H9 (cell line): ENCODE measurements at regions not wholly inside any gene's neighbourhood (a gene's known extent, or its start where the extent isn't known, plus 50 kb on each side); places are given as distances from the start of the nearest gene placed in this dataset.

Experiments
- DNase-seq: peaks from one replicate; pipeline ENCODE4 v3.0.0-alpha.2; 2017
- H2AFZ ChIP-seq: one replicate; pipeline ENCODE4 v1.6.1; 2013; ENCODE audit warnings: mild to moderate bottlenecking, low read length, control low read depth, moderate library complexity
- H2AK5ac ChIP-seq: 2 replicates; pipeline ENCODE4 v1.6.1; 2013; ENCODE audit warnings: low read length, control low read depth, mixed read lengths; ENCODE audit not compliant: insufficient read length
- H2BK120ac ChIP-seq: one replicate; pipeline ENCODE4 v1.6.1; 2013; ENCODE audit warnings: low read depth, mild to moderate bottlenecking, low read length, control low read depth, inconsistent platforms; ENCODE audit not compliant: poor library complexity, severe bottlenecking
- H2BK12ac ChIP-seq: 2 replicates; pipeline ENCODE4 v1.6.1; 2013; ENCODE audit warnings: low read length, control low read depth, mixed read lengths, low read depth; ENCODE audit not compliant: insufficient read length
- H2BK15ac ChIP-seq: 2 replicates; pipeline ENCODE4 v1.6.1; 2013; ENCODE audit warnings: low read depth, low read length, control low read depth
- H2BK20ac ChIP-seq: one replicate; pipeline ENCODE4 v1.6.1; 2013; ENCODE audit warnings: low read depth, mild to moderate bottlenecking, low read length, control low read depth, inconsistent platforms; ENCODE audit not compliant: poor library complexity, severe bottlenecking
- H2BK5ac ChIP-seq: 2 replicates; pipeline ENCODE4 v1.6.1; 2013; ENCODE audit warnings: low read length, control low read depth, mixed read lengths; ENCODE audit not compliant: insufficient read length
- H3K14ac ChIP-seq: 2 replicates; pipeline ENCODE4 v1.6.1; 2013; ENCODE audit warnings: low read length, control low read depth; ENCODE audit not compliant: insufficient read depth
- H3K18ac ChIP-seq: 2 replicates; pipeline ENCODE4 v1.6.1; 2013; ENCODE audit warnings: low read depth, mild to moderate bottlenecking, mixed read lengths, low read length, control low read depth; ENCODE audit not compliant: insufficient read length
- H3K23ac ChIP-seq: 2 replicates; pipeline ENCODE4 v1.6.1; 2013; ENCODE audit warnings: low read length, control low read depth, mixed read lengths, low read depth; ENCODE audit not compliant: insufficient read length
- H3K23me2 ChIP-seq: 2 replicates; pipeline ENCODE4 v1.6.1; 2013; ENCODE audit warnings: low read depth, mild to moderate bottlenecking, mixed read lengths, low read length, control low read depth; ENCODE audit not compliant: insufficient read length, poor library complexity, severe bottlenecking
- H3K27ac ChIP-seq: 2 replicates; pipeline ENCODE4 v1.5.1; 2013; ENCODE audit warnings: low read length, control low read depth, mixed read lengths, low read depth; ENCODE audit not compliant: insufficient read length
- H3K27me3 ChIP-seq: 2 replicates; pipeline ENCODE4 v1.6.1; 2013; ENCODE audit warnings: low read length, control low read depth, inconsistent platforms; ENCODE audit not compliant: insufficient read depth
- H3K4ac ChIP-seq: 2 replicates; pipeline ENCODE4 v1.6.1; 2013; ENCODE audit warnings: low read depth, mild to moderate bottlenecking, control low read depth, inconsistent platforms, low read length, moderate library complexity
- H3K4me1 ChIP-seq: 2 replicates; pipeline ENCODE4 v1.6.1; 2013; ENCODE audit warnings: low read length, control low read depth, inconsistent platforms; ENCODE audit not compliant: insufficient read depth
- H3K4me2 ChIP-seq: 2 replicates; pipeline ENCODE4 v1.6.1; 2013; ENCODE audit warnings: low read length, control low read depth, mixed read lengths; ENCODE audit not compliant: insufficient read length, insufficient read depth
- H3K56ac ChIP-seq: 2 replicates; pipeline ENCODE4 v1.6.1; 2013; ENCODE audit warnings: low read depth, mild to moderate bottlenecking, mixed read lengths, low read length, control low read depth; ENCODE audit not compliant: insufficient read length
- H3K79me1 ChIP-seq: 2 replicates; pipeline ENCODE4 v1.6.1; 2013; ENCODE audit warnings: low read depth, mild to moderate bottlenecking, moderate library complexity, low read length, control low read depth, inconsistent platforms; ENCODE audit not compliant: insufficient read depth, poor library complexity, severe bottlenecking
- H3K79me2 ChIP-seq: 2 replicates; pipeline ENCODE4 v1.6.1; 2013; ENCODE audit warnings: low read length, control low read depth, inconsistent platforms; ENCODE audit not compliant: insufficient read depth
- H3K9ac ChIP-seq: 2 replicates; pipeline ENCODE4 v1.6.1; 2013; ENCODE audit warnings: low read length, control low read depth, mixed read lengths; ENCODE audit not compliant: insufficient read length; ENCODE audit errors: extremely low read depth
- H3K9me3 ChIP-seq: one replicate; pipeline ENCODE4 v1.6.1; 2013; ENCODE audit warnings: low read depth, low read length, inconsistent platforms; ENCODE audit not compliant: control insufficient read depth
- H3T11ph ChIP-seq: one replicate; pipeline ENCODE4 v1.6.1; 2013; ENCODE audit warnings: mild to moderate bottlenecking, low read length, control low read depth, inconsistent platforms
- H4K20me1 ChIP-seq: one replicate; pipeline ENCODE4 v1.6.1; 2013; ENCODE audit not compliant: control insufficient read depth, insufficient read length, insufficient read depth
- H4K5ac ChIP-seq: 2 replicates; pipeline ENCODE4 v1.6.1; 2013; ENCODE audit warnings: low read depth, mild to moderate bottlenecking, mixed read lengths, low read length, control low read depth; ENCODE audit not compliant: insufficient read length
- H4K8ac ChIP-seq: replicated peaks from 2 replicates; pipeline ENCODE4 v1.6.1; 2013; ENCODE audit warnings: low read length, control low read depth, mixed read lengths, low read depth; ENCODE audit not compliant: insufficient read length
- H4K91ac ChIP-seq: 2 replicates; pipeline ENCODE4 v1.6.1; 2013; ENCODE audit warnings: low read depth, mild to moderate bottlenecking, moderate library complexity, mixed read lengths, low read length, control low read depth; ENCODE audit not compliant: insufficient read length
- H3K27ac Mint-ChIP-seq, 3 experiments: 2 replicates in 2 of 3; 3 replicates in 1 of 3; pipeline ENCODE4 v1.8.0; 2020 to 2021; ENCODE audit warnings: mixed read lengths in 3 of 3, mild to moderate bottlenecking in 1 of 3, moderate library complexity in 1 of 3
- H3K27me3 Mint-ChIP-seq: 2 replicates; pipeline ENCODE4 v1.8.0; 2021; ENCODE audit warnings: low read depth, mild to moderate bottlenecking, moderate library complexity, mixed read lengths
- H3K36me3 Mint-ChIP-seq, 3 experiments: 2 replicates in 2 of 3; 3 replicates in 1 of 3; pipeline ENCODE4 v1.8.0; 2020 to 2021; ENCODE audit warnings: low read depth in 3 of 3, mixed read lengths in 3 of 3; ENCODE audit not compliant: insufficient read depth in 1 of 3
- H3K4me1 Mint-ChIP-seq, 2 experiments: 2 replicates each; pipeline ENCODE4 v1.8.0; 2020; ENCODE audit warnings: mixed read lengths in 2 of 2
- H3K4me3 Mint-ChIP-seq, 2 experiments: 2 replicates in 1 of 2; 3 replicates in 1 of 2; pipeline ENCODE4 v1.8.0; 2020 to 2021; ENCODE audit warnings: mild to moderate bottlenecking in 2 of 2, mixed read lengths in 2 of 2, moderate library complexity in 1 of 2
- H3K9me3 Mint-ChIP-seq, 2 experiments: 2 replicates in 1 of 2; 3 replicates in 1 of 2; pipeline ENCODE4 v1.8.0; 2020; ENCODE audit warnings: mild to moderate bottlenecking in 2 of 2, mixed read lengths in 2 of 2, moderate library complexity in 1 of 2
- CTCF ChIP-seq: fragments of 200-600 bp; sonication (generic); conservative IDR thresholded peaks from 3 replicates; pipeline ENCODE4 v1.8.0; 2021; ENCODE audit warnings: antibody characterized with exemption, mild to moderate bottlenecking
- WGBS: extraction: QIAGEN DNeasy Blood & Tissue Kit; methylation state at CpG from one replicate; pipeline ENCODE4 v1.1.7; 2013; ENCODE audit warnings: missing lambda C conversion rate, low lambda C conversion rate, mixed read lengths; ENCODE audit not compliant: insufficient read length; ENCODE audit errors: extremely low coverage; 5-methylcytosine and 5-hydroxymethylcytosine counted together

- Mint-ChIP-seq H3K4me1 (peaks cover 12 to 17% of the 10 kb centered on the region in 2 experiments), H3K9me3 (no peaks in the 10 kb centered on the region; a peak in 2 of 5 replicates), H3K27ac (no peak overlapping the region; a peak in 1 of 7 replicates), H3K36me3 (peaks cover 0 to 12% (median 10%) of the 10 kb centered on the region in 3 experiments; a peak in 5 of 7 replicates), H3K4me3 (no peak overlapping the region), H3K27me3 (no peaks in the 10 kb centered on the region)
- Histone ChIP-seq H4K91ac (no peak overlapping the region), H4K20me1 (no peaks in the 10 kb centered on the region), H3K9me3 (no peaks in the 10 kb centered on the region), H2BK20ac (no peak overlapping the region), H3K27ac (no peak overlapping the region), H2BK12ac (no peak overlapping the region), H3T11ph (no peak overlapping the region), H2AFZ (no peak overlapping the region), H3K14ac (no peak overlapping the region), H3K18ac (no peak overlapping the region), H4K5ac (no peak overlapping the region), H2BK15ac (no peak overlapping the region), H3K4me1 (no peaks in the 10 kb centered on the region), H3K79me2 (no peaks in the 10 kb centered on the region), H3K27me3 (no peaks in the 10 kb centered on the region), H3K56ac (no peak overlapping the region), H3K4ac (no peak overlapping the region), H2BK5ac (no peak overlapping the region), H3K79me1 (no peaks in the 10 kb centered on the region), H3K4me2 (no peak overlapping the region), H2BK120ac (no peak overlapping the region), H3K23ac (no peak overlapping the region), H4K8ac (no peak overlapping the region), H3K9ac (no peak overlapping the region), H3K23me2 (no peaks in the 10 kb centered on the region), H2AK5ac (no peak overlapping the region)
- no peak for TF ChIP-seq CTCF
- WGBS = no CpG with 5 or more reads among the region's 4 CpGs
- DNase-seq = no peak
Measured at GRCh38 chr5:165460911-165461310, 1955.5 kb downstream of the MAT2B start.
